ENCODE measurements at regions not wholly inside any gene's neighbourhood (a gene's known extent, or its start where the extent isn't known, plus 50 kb on each side); places are given as distances from the start of the nearest gene placed in this dataset.

DNA sequence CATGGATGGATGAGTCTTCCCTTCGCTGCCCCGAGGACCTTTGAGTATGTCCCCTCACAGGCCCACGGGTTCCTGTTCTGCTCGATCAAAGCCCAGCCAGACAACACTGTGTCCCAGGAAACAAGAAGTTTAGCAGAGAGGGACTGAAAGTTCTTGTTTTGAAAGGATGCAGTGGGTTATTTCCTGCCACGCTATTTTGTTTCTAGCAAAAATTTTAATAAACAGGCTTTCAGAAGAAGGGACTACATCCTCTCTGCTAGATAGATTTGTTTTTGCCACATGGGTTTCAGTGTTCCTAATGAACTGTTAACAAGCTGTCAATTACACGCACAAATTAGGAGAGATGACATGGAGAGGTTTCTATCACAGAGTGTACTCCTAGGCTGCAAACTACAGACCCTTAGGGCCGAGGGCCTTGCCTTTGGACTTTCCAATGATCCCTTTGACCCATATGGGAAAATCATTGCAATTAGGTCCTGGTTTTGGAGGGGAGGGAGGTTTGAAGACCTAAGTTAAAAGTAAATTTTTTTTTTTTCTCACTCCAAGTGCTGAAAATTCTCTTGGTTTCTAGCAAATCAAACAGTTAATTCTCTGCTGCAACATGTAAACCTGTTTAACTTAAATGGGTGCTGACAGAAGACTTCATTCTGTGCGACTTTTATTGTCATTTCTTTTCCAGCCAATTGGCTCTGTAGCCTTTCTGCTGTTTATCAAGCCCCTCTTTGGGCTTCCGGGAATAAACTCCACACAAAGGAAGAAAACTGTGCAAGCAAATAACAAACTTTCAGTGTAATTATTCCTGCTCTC, 81.4 kb downstream of the RCN1 start:
- TF ChIP-seq, protein P1, sequence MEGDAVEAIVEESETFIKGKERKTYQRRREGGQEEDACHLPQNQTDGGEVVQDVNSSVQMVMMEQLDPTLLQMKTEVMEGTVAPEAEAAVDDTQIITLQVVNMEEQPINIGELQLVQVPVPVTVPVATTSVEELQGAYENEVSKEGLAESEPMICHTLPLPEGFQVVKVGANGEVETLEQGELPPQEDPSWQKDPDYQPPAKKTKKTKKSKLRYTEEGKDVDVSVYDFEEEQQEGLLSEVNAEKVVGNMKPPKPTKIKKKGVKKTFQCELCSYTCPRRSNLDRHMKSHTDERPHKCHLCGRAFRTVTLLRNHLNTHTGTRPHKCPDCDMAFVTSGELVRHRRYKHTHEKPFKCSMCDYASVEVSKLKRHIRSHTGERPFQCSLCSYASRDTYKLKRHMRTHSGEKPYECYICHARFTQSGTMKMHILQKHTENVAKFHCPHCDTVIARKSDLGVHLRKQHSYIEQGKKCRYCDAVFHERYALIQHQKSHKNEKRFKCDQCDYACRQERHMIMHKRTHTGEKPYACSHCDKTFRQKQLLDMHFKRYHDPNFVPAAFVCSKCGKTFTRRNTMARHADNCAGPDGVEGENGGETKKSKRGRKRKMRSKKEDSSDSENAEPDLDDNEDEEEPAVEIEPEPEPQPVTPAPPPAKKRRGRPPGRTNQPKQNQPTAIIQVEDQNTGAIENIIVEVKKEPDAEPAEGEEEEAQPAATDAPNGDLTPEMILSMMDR (IDR thresholded peaks at IDR 0.05) = no peak
- no peak for TF ChIP-seq ZFX (IDR thresholded peaks at IDR 0.05; ENCODE audit: borderline replicate concordance)
- H3K27ac ChIP-seq = no peak overlapping the region

DNA sequence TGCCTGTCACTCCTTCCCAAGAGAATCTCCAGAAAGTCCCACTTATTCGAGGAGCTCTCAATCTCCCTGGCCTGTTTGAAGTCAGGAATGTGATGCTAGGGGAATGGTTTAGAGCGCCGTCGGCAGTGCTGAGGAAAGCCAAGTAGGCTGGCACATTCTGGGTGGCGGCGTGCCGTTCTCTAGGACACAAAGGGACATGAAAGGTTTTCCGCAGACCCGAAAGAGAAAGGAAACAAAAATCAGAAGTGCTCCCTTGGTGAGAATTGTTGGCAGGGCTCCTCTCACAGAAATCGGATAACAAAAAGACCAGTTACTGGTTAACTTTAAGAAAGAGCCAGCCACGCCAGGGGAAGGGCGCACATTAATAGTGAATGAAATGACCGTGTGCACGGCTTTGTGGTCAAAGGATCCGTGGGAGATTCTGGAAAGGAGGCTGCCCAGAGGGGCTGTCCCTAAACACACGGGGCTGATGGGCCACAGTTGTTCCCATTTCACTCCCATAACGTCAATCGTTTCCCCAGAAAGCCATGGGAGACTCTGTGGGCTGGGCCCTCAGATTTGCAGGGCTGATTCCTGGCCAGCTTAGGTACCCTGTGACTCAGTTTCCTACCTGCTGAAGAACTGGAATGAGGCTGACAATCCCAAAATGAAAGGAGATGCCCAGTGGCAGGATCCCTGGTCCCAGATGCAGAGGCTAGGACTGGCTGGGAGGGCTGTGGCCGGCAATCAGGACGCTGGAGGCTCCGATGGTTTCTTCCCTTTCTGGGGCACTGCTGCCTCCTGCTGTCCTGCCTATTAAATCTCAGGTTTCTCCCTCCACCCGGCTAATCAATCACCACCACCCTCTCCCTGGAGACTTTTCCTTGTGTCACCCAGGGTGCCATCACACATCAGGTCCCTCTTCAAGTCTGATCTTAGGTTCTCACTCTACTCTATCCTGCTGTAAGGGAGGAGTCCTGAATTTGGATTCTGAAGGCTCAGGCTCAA, 82.3 kb downstream of the RCN1 start:
- TF ChIP-seq, protein P1 (IDR thresholded peaks at IDR 0.05) = peak; percentile 80
- TF ChIP-seq ZFX (IDR thresholded peaks at IDR 0.05; ENCODE audit: borderline replicate concordance) = no peak
- H3K27ac ChIP-seq = no peak overlapping the region

- H3K27ac ChIP-seq = no peak overlapping the region
- TF ChIP-seq, protein P1 (IDR thresholded peaks at IDR 0.05) = no peak
- no peak for TF ChIP-seq ZFX (IDR thresholded peaks at IDR 0.05; ENCODE audit: borderline replicate concordance)
These were observed 83.1 kb downstream of the RCN1 start for GRCh38 chr11:32173977-32174376.

DNA sequence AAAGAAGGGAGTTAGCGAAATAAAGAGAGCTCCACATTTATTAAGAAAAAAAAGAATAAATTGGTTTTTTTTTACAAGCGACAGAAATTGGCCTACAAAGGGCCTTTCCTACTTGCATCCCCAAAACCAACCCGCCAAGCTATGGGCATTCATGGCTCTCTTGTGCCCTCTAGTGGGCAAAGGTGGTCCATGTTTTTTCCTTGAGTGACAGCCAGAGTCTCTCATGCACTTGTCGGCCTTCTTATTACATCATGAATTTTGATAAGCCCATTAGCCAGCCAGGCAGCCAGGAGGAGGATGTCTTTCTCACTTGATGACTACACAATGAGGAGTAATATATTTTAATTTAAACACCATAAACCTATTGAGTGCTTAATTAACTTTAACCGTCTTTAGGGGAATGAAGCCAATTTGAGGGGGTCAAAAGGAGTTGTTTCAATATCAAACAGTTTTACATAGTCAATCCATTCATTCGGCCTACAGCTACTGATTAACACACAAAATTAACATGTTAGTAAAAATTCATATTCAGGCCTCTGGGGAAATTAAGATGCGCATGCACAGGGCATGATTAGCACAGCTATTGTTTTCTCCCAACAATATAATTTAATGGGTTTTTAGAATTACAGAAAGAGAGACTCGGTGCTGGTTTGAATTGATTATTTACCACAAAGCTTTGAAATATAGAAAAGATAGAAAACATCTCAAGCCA, 85.5 kb downstream of the RCN1 start:
- H3K27ac ChIP-seq = no peak overlapping the region
- no peak for TF ChIP-seq ZFX (IDR thresholded peaks at IDR 0.05; ENCODE audit: borderline replicate concordance)
- TF ChIP-seq, protein P1 (IDR thresholded peaks at IDR 0.05) = peak; percentile 89

- TF ChIP-seq, protein P1 (IDR thresholded peaks at IDR 0.05) = no peak
- no peak overlapping the region for H3K27ac ChIP-seq
These were observed 87.8 kb downstream of the RCN1 start for GRCh38 chr11:32178692-32179091.

DNA sequence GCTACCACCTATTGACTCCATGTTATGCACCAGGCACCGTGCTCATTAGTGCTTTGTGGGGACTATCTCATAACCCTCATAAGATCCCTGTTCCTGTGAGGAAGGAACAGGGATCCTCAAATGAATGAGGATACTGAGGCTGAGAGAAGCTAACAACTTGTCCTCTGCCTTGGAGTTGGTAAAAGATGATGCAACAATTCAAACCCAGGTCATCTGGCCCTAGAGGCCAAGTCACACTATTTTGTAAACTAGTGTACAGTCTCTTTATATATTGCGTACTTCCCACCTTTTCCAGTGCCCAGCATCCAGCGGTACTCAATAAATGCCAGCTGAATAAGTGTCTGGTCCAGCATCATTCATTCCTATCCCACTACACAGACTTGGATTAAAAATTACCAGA, 92.6 kb downstream of the RCN1 start:
- no peak for TF ChIP-seq ZFX (IDR thresholded peaks at IDR 0.05; ENCODE audit: borderline replicate concordance)
- TF ChIP-seq, protein P1 (IDR thresholded peaks at IDR 0.05) = no peak

More for the DNA sequence above, 92.6 kb downstream of the RCN1 start:
- no peak overlapping the region for H3K27ac ChIP-seq

Data from 22Rv1 (cell line).